ENCODE measurements at regions not wholly inside any gene's neighbourhood (a gene's known extent, or its start where the extent isn't known, plus 50 kb on each side); places are given as distances from the start of the nearest gene placed in this dataset.

DNA sequence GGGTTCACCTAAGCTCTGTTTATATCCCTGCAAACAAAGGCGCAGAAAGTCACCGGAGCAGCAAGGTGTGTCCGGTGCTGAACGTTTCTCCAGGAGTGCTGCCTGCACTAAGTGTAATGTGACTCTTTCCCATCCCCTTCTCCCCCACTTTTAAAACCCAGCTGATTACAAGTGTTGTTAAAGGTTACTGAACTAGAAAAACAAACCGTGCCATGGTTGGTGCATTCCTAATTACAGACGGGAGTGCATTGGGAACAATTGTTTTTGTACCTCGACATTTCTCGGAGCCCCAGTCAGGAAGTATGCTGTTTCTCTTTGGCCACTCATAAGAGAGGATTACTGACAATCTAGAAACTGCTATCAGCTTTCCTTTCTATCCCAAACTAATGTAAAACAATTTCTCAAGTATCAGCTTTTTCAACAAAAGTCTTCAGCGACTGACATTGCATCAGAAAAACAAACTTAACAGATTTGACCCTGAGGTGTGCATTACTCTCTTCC, 441.0 kb upstream of the SALL1 start:
- TF ChIP-seq, protein P1, sequence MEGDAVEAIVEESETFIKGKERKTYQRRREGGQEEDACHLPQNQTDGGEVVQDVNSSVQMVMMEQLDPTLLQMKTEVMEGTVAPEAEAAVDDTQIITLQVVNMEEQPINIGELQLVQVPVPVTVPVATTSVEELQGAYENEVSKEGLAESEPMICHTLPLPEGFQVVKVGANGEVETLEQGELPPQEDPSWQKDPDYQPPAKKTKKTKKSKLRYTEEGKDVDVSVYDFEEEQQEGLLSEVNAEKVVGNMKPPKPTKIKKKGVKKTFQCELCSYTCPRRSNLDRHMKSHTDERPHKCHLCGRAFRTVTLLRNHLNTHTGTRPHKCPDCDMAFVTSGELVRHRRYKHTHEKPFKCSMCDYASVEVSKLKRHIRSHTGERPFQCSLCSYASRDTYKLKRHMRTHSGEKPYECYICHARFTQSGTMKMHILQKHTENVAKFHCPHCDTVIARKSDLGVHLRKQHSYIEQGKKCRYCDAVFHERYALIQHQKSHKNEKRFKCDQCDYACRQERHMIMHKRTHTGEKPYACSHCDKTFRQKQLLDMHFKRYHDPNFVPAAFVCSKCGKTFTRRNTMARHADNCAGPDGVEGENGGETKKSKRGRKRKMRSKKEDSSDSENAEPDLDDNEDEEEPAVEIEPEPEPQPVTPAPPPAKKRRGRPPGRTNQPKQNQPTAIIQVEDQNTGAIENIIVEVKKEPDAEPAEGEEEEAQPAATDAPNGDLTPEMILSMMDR (IDR thresholded peaks at IDR 0.05; ENCODE audit: insufficient read depth, low read depth, low read length): no peak
- H3K36me3 ChIP-seq (ENCODE audit: control insufficient read depth, insufficient read depth, low read length): no peaks in the 10 kb centered on the region
- POLR2A ChIA-PET: no interaction called here
- no peak overlapping the region for H3K4me3 ChIP-seq (ENCODE audit: low read depth, low read length)
- no peak for DNase-seq (ENCODE audit: low read depth)
- CTCF ChIA-PET: no interaction called here
- H3K27me3 ChIP-seq (ENCODE audit: control insufficient read depth, insufficient read depth, low read length): no peaks in the 10 kb centered on the region; the same call in 1 of the 2 replicates

DNA sequence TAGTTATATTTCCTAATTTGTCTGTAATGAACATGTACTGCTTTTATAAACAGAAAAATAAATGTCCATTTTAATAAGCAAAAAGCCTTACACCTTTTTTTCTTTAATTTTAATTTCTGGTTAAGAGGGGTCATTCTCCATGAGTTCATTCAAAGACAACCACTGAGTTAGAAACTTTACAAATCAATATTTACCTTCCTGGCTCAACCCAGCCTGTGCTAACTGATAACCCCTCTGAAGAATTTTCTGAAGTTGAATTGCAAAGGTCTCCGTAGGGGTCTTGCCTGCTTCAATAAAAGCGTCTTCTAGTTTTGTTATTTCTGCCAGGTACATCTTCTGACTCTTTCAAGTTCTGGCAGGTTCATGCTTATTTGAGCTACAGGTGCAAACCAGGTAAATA, 440.4 kb upstream of the SALL1 start:
- TF ChIP-seq, protein P1 (IDR thresholded peaks at IDR 0.05; ENCODE audit: insufficient read depth, low read depth, low read length): no peak
- no peaks in the 10 kb centered on the region for H3K36me3 ChIP-seq (ENCODE audit: control insufficient read depth, insufficient read depth, low read length)
- ChIA-PET POLR2A (no interaction called here), CTCF (no interaction called here)
- no peaks in the 10 kb centered on the region; the same call in 1 of the 2 replicates for H3K27me3 ChIP-seq (ENCODE audit: control insufficient read depth, insufficient read depth, low read length)
- H3K4me3 ChIP-seq (ENCODE audit: low read depth, low read length): no peak overlapping the region
- no peak for DNase-seq (ENCODE audit: low read depth)

GRCh38 chr16:51579652-51580360, 428.7 kb upstream of the SALL1 start:
- Histone ChIP-seq H3K4me3 (ENCODE audit: low read depth, low read length) (no peak overlapping the region), H3K27me3 (ENCODE audit: control insufficient read depth, insufficient read depth, low read length) (peaks cover 3% of the 10 kb centered on the region; the same call in 1 of the 2 replicates), H3K36me3 (ENCODE audit: control insufficient read depth, insufficient read depth, low read length) (no peaks in the 10 kb centered on the region)
- CTCF ChIA-PET: interaction anchor here (0.8 kb wide), 1 partner anchor 10 kb away, joined by 3 read pairs; no protein-coding TSS in a partner anchor
- no peak for DNase-seq (ENCODE audit: low read depth)
- POLR2A ChIA-PET: no interaction called here
- TF ChIP-seq, protein P1 (IDR thresholded peaks at IDR 0.05; ENCODE audit: insufficient read depth, low read depth, low read length): no peak

- peaks cover 4% of the 10 kb centered on the region for H3K27me3 ChIP-seq (ENCODE audit: control insufficient read depth, insufficient read depth, low read length)
- H3K4me3 ChIP-seq (ENCODE audit: low read depth, low read length): no peak overlapping the region
- DNase-seq (ENCODE audit: low read depth): no peak
- no peaks in the 10 kb centered on the region for H3K36me3 ChIP-seq (ENCODE audit: control insufficient read depth, insufficient read depth, low read length)
- ChIA-PET POLR2A (interaction anchor here (0.5 kb wide), 1 partner anchor 46 kb away, joined by 9 read pairs; no protein-coding TSS in a partner anchor), CTCF (no interaction called here)
- TF ChIP-seq, protein P1 (IDR thresholded peaks at IDR 0.05; ENCODE audit: insufficient read depth, low read depth, low read length): no peak
These were observed 426.7 kb upstream of the SALL1 start for GRCh38 chr16:51577621-51578303.

DNA sequence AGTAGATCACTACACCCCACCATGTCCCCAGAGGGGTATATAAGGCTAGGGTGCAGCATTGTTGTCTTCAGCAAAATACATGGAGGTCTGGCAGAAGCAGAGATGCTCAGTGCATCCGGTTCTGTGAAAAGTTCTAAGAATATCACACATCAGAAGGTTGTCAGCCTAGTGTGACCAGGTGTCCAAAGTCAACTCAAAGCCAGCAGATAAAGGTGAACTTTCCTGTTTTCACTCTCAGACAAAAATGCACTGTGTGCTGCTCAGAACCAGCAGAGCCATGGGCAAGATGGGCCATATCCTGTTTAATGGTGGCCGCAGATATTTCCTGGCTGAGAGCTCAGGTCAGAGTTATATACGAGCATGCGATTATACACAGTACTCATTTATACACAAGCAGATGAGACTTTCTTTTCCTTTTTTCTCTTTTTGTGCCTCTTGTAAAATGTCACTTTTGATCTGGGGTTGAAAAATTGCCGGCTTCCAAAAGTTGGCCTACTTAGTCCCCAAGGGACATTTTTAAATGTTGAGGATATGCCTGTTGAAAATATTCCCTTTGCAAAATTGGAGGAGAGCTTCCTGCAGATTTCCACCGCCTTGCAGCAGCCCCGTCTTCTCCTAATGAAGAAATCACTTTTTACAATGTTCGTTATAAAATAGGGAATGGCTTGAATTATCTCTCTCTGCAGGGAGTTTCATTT, 425.6 kb upstream of the SALL1 start:
- ChIA-PET CTCF (no interaction called here), POLR2A (interaction anchor here (0.5 kb wide), 1 partner anchor 47 kb away, joined by 9 read pairs; no protein-coding TSS in a partner anchor)
- Histone ChIP-seq H3K4me3 (ENCODE audit: low read depth, low read length) (no peak overlapping the region), H3K27me3 (ENCODE audit: control insufficient read depth, insufficient read depth, low read length) (peaks cover 4% of the 10 kb centered on the region), H3K36me3 (ENCODE audit: control insufficient read depth, insufficient read depth, low read length) (no peaks in the 10 kb centered on the region)
- TF ChIP-seq, protein P1 (IDR thresholded peaks at IDR 0.05; ENCODE audit: insufficient read depth, low read depth, low read length): no peak
- no peak for DNase-seq (ENCODE audit: low read depth)

Measured in BJ (cell line).